Panc1 (cell line): ENCODE measurements at regions not wholly inside any gene's neighbourhood (a gene's known extent, or its start where the extent isn't known, plus 50 kb on each side); places are given as distances from the start of the nearest gene placed in this dataset.

Source experiments
- ATAC-seq: fragments of 200-7000 bp; cut with Tn5 transposase; 2 replicates; pipeline ENCODE4 v1.9.1; 2020; ENCODE audit warnings: mild to moderate bottlenecking, moderate library complexity
- BruUV-seq: library from RNA; stranded (reverse); fragments of 400-500 nt; replicated peaks from 2 replicates; lab custom pipeline; 2021; lab: Mats Ljungman, UMichigan
- CTCF ChIA-PET: fragments of 300-600 bp; sonication (Branson Sonifier 250); formaldehyde crosslinking; loops from one replicate; lab custom pipeline; 2022; ENCODE audit warnings: antibody characterized with exemption; lab: Charles Lee
- POLR2A ChIA-PET: fragments of 300-600 bp; sonication (Branson Sonifier 250); formaldehyde crosslinking; loops from one replicate; lab custom pipeline; 2022; ENCODE audit warnings: antibody characterized with exemption; lab: Charles Lee
- DNase-seq: peaks from one replicate; pipeline ENCODE4 v3.0.0-alpha.2; 2010; ENCODE audit warnings: low read depth, low spot score
- H3K27ac ChIP-seq: 2 replicates; pipeline ENCODE4 v1.5.1; 2011; ENCODE audit warnings: mild to moderate bottlenecking, low read length, inconsistent platforms
- H3K27me3 ChIP-seq: fragments of 200-500 bp; sonication (Bioruptor generic); 2 replicates; pipeline ENCODE4 v1.6.0; 2014; ENCODE audit warnings: low read length, inconsistent platforms; ENCODE audit not compliant: control insufficient read depth, insufficient read depth
- H3K36me3 ChIP-seq: fragments of 200-500 bp; sonication (Bioruptor generic); 2 replicates; pipeline ENCODE4 v1.5.1; 2014; ENCODE audit warnings: inconsistent platforms, mild to moderate bottlenecking, low read length, moderate library complexity; ENCODE audit not compliant: control insufficient read depth, insufficient read depth
- H3K4me1 ChIP-seq: 2 replicates; pipeline ENCODE4 v1.5.1; 2011; ENCODE audit warnings: inconsistent platforms, mild to moderate bottlenecking, low read length, moderate library complexity; ENCODE audit not compliant: control insufficient read depth, insufficient read depth
- H3K4me3 ChIP-seq, 2 experiments: 2 replicates each; pipeline ENCODE4 v1.5.1; 2011 to 2012; ENCODE audit warnings: low read depth in 2 of 2, low read length in 2 of 2, mild to moderate bottlenecking in 2 of 2, inconsistent platforms in 1 of 2, moderate library complexity in 1 of 2
- H3K9me3 ChIP-seq: fragments of 200-500 bp; sonication (Bioruptor generic); 2 replicates; pipeline ENCODE4 v1.5.1; 2014; ENCODE audit warnings: low read depth, mild to moderate bottlenecking, inconsistent platforms, low read length, moderate library complexity; ENCODE audit not compliant: control insufficient read depth, insufficient read depth
- POLR2AphosphoS5 ChIP-seq: IDR thresholded peaks from 2 replicates; pipeline ENCODE4 v1.6.1; 2012; ENCODE audit warnings: mild to moderate bottlenecking, low read depth, low read length, moderate library complexity
- SIN3A ChIP-seq: IDR thresholded peaks from 2 replicates; pipeline ENCODE4 v1.6.1; 2012; ENCODE audit warnings: low read depth, mild to moderate bottlenecking, low read length, moderate library complexity, borderline replicate concordance; ENCODE audit not compliant: insufficient read depth
- TCF7L2 ChIP-seq: IDR thresholded peaks from 2 replicates; pipeline ENCODE4 v1.6.1; 2011; ENCODE audit warnings: mild to moderate bottlenecking, low read depth, low read length, inconsistent platforms
- in situ Hi-C: cut with HindIII; loops from 2 replicates; pipeline ENCODE4 v1.10.0; 2016; ENCODE audit warnings: low sequenced_read_pairs, low pct_unique_long_range_greater_than_20kb
- intact Hi-C: fragments of 100-400 bp; cut with micrococcal nuclease; formaldehyde crosslinking; loops from one replicate; pipeline ENCODE4 v1.10.0; 2022; ENCODE audit not compliant: unreplicated experiment
- TF ChIP-seq, protein P1 (sequence below): fragments of 450-650 bp; IDR thresholded peaks from 2 replicates; pipeline ENCODE4 v1.5.1; 2017; ENCODE audit warnings: mild to moderate bottlenecking
- TF ChIP-seq, protein P2 (sequence below), 2 experiments: IDR thresholded peaks; 2 replicates each; pipeline ENCODE4 v1.6.1; 2011 to 2012; ENCODE audit warnings: low read depth in 2 of 2, control low read depth in 1 of 2, low read length in 1 of 2, mild to moderate bottlenecking in 1 of 2, moderate library complexity in 1 of 2; ENCODE audit not compliant: insufficient read depth in 1 of 2

DNA sequence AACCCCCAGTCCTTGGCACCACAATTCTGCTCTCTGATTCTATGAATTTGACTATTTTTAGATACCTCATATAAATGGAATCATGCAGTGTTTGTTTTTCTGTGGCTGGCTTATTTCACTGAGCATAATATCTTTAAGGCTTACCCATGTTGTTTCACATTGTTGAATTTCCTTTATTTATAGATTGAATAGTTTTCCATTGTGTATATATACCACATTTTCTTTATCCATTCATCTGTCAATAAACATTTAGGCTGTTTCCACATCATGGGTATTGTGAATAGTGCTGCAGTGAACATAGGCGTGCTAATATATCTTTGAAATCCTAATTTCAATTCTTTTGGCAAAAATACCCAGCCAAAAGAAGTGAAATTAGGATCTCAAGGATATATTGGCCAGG, 126.7 kb upstream of the SLC38A2 start:
- Histone ChIP-seq H3K4me1 (peaks cover 12% of the 10 kb centered on the region; the same call in 1 of the 2 replicates), H3K27me3 (no peaks in the 10 kb centered on the region), H3K9me3 (peaks cover 37% of the 10 kb centered on the region; the same call in 1 of the 2 replicates), H3K27ac (peak overlapping the region; percentile 70; the same call in 1 of the 2 replicates), H3K4me3 (no peak overlapping the region), H3K36me3 (no peaks in the 10 kb centered on the region)
- TF ChIP-seq TCF7L2, result no peak
- no peak for TF ChIP-seq POLR2AphosphoS5
- TF ChIP-seq, protein P1, sequence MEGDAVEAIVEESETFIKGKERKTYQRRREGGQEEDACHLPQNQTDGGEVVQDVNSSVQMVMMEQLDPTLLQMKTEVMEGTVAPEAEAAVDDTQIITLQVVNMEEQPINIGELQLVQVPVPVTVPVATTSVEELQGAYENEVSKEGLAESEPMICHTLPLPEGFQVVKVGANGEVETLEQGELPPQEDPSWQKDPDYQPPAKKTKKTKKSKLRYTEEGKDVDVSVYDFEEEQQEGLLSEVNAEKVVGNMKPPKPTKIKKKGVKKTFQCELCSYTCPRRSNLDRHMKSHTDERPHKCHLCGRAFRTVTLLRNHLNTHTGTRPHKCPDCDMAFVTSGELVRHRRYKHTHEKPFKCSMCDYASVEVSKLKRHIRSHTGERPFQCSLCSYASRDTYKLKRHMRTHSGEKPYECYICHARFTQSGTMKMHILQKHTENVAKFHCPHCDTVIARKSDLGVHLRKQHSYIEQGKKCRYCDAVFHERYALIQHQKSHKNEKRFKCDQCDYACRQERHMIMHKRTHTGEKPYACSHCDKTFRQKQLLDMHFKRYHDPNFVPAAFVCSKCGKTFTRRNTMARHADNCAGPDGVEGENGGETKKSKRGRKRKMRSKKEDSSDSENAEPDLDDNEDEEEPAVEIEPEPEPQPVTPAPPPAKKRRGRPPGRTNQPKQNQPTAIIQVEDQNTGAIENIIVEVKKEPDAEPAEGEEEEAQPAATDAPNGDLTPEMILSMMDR, result no peak
- TF ChIP-seq SIN3A, result no peak
- TF ChIP-seq, protein P2, sequence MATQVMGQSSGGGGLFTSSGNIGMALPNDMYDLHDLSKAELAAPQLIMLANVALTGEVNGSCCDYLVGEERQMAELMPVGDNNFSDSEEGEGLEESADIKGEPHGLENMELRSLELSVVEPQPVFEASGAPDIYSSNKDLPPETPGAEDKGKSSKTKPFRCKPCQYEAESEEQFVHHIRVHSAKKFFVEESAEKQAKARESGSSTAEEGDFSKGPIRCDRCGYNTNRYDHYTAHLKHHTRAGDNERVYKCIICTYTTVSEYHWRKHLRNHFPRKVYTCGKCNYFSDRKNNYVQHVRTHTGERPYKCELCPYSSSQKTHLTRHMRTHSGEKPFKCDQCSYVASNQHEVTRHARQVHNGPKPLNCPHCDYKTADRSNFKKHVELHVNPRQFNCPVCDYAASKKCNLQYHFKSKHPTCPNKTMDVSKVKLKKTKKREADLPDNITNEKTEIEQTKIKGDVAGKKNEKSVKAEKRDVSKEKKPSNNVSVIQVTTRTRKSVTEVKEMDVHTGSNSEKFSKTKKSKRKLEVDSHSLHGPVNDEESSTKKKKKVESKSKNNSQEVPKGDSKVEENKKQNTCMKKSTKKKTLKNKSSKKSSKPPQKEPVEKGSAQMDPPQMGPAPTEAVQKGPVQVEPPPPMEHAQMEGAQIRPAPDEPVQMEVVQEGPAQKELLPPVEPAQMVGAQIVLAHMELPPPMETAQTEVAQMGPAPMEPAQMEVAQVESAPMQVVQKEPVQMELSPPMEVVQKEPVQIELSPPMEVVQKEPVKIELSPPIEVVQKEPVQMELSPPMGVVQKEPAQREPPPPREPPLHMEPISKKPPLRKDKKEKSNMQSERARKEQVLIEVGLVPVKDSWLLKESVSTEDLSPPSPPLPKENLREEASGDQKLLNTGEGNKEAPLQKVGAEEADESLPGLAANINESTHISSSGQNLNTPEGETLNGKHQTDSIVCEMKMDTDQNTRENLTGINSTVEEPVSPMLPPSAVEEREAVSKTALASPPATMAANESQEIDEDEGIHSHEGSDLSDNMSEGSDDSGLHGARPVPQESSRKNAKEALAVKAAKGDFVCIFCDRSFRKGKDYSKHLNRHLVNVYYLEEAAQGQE (IDR thresholded peaks at IDR 0.05; ENCODE audit: insufficient read depth in 1 of 2, low read depth in 2 of 2, low read length in 1 of 2), result no peak
- DNase-seq (no peak), ATAC-seq (no peak)
- BruUV-seq, result no TSS peak
- in situ Hi-C loops, result no loop called here
- ChIA-PET CTCF (no interaction called here), POLR2A (no interaction called here)
- intact Hi-C loops, result no loop called here

DNA sequence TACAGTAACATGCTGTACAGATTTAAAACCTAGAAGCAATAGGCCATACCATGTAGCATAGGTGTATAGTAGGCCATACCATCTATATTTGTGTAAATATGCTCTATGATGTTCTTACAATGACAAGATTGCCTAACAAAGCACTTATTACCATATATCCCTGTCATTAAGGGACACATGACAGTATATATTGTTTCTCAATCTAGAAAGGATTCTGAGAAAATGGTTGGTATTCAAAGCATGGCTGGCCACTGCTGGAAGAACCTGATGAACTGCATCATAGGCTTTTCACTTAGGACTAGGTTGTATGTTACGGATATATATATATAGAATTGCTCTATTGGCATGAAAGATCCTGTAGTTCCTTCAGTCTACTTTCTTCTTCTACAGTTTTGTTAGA, 125.2 kb upstream of the SLC38A2 start:
- Histone ChIP-seq H3K36me3 (no peaks in the 10 kb centered on the region), H3K4me1 (peaks cover 27% of the 10 kb centered on the region), H3K4me3 (no peak overlapping the region), H3K27ac (peak overlapping the region; percentile 70; the same call in 1 of the 2 replicates), H3K27me3 (no peaks in the 10 kb centered on the region), H3K9me3 (peaks cover 24% of the 10 kb centered on the region; the same call in 1 of the 2 replicates)
- intact Hi-C loops, result no loop called here
- BruUV-seq, result no TSS peak
- in situ Hi-C loops, result no loop called here
- CTCF ChIA-PET, result no interaction called here
- DNase-seq, result no peak
- POLR2A ChIA-PET, result no interaction called here
- no peak for ATAC-seq
- no peak for TF ChIP-seq POLR2AphosphoS5
- TF ChIP-seq, protein P2 (IDR thresholded peaks at IDR 0.05; ENCODE audit: insufficient read depth in 1 of 2, low read depth in 2 of 2, low read length in 1 of 2), result no peak
- TF ChIP-seq, protein P1, result no peak
- no peak for TF ChIP-seq SIN3A
- no peak for TF ChIP-seq TCF7L2
